Fibroblast of the aortic adventitia (primary cell): ENCODE measurements at regions not wholly inside any gene's neighbourhood (a gene's known extent, or its start where the extent isn't known, plus 50 kb on each side); places are given as distances from the start of the nearest gene placed in this dataset.
A peak's percentile ranks its signal among the peaks of the same experiment; 100 is the strongest.
"Not testable (repeated sequence)": the region's sequence is repeated elsewhere in the genome, so short reads cannot be mapped to it uniquely, and the experiment has no call there.

Source experiments
- DNase-seq: peaks from one replicate; pipeline ENCODE4 v3.0.0-alpha.2; 2010; ENCODE audit warnings: low read depth
- H3K4me3 ChIP-seq: 2 replicates; pipeline ENCODE4 v1.5.1; 2011; ENCODE audit warnings: low read depth, mild to moderate bottlenecking, control low read depth, low read length, moderate library complexity
- TF ChIP-seq, protein P1 (sequence below): IDR thresholded peaks from 2 replicates; pipeline ENCODE4 v1.5.1; 2011; ENCODE audit warnings: mild to moderate bottlenecking, low read length, control low read depth, inconsistent platforms; ENCODE audit not compliant: insufficient read depth

DNA sequence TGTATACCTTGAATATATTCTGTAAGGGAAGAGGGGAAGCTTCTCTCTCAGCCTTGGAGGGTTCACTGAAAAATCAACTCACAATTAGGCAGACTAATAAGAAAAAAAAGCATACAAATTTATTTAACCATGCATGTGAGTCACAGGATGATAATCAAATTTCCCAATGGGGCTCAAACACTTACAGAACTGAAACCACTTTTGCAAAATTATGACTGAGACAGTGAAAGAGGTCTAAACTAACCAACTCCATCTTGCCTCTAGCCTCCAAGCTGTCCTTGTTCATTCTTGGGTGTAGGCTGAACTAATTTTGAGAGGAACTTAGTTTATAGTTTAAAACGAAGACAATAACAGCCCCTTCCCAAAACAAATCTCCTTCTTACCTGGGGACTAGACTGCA is 618.3 kb upstream of the AUTS2 start:
- H3K4me3 ChIP-seq, result no peak overlapping the region
- peak; percentile 47 for DNase-seq
- TF ChIP-seq, protein P1, sequence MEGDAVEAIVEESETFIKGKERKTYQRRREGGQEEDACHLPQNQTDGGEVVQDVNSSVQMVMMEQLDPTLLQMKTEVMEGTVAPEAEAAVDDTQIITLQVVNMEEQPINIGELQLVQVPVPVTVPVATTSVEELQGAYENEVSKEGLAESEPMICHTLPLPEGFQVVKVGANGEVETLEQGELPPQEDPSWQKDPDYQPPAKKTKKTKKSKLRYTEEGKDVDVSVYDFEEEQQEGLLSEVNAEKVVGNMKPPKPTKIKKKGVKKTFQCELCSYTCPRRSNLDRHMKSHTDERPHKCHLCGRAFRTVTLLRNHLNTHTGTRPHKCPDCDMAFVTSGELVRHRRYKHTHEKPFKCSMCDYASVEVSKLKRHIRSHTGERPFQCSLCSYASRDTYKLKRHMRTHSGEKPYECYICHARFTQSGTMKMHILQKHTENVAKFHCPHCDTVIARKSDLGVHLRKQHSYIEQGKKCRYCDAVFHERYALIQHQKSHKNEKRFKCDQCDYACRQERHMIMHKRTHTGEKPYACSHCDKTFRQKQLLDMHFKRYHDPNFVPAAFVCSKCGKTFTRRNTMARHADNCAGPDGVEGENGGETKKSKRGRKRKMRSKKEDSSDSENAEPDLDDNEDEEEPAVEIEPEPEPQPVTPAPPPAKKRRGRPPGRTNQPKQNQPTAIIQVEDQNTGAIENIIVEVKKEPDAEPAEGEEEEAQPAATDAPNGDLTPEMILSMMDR, result no peak

GRCh38 chr7:68980432-68980831 is 617.8 kb upstream of the AUTS2 start:
- H3K4me3 ChIP-seq, result not testable (repeated sequence)
- peak; percentile 74 for DNase-seq

- DNase-seq, result no peak
- TF ChIP-seq, protein P1, result no peak
- H3K4me3 ChIP-seq, result no peak overlapping the region
Measured at GRCh38 chr7:68984306-68984705, 614.0 kb upstream of the AUTS2 start.

DNA sequence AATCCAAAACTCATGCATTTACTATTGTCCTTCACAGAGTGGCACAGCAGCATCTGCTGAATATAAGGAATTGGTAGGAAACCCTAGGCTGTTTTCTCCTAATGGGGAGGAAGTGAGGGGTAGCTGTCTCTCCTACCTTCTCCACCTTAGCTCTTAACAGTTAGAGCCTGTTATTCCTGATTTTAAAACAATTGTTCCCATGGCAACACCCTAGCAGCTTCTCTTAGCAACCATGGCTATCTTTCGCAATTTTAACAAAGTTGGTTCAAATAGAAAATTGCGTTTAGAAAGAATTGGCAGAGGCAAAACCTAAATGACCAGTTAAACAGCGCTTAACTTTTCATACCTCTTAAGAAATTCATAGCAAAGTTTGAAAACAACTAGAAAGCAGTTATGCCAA is 603.4 kb upstream of the AUTS2 start:
- DNase-seq, result peak; percentile 2
- TF ChIP-seq, protein P1, result no peak
- no peak overlapping the region for H3K4me3 ChIP-seq

GRCh38 chr7:68998136-68998535 is 600.1 kb upstream of the AUTS2 start:
- H3K4me3 ChIP-seq, result no peak overlapping the region
- no peak for DNase-seq
- TF ChIP-seq, protein P1, result no peak

DNA sequence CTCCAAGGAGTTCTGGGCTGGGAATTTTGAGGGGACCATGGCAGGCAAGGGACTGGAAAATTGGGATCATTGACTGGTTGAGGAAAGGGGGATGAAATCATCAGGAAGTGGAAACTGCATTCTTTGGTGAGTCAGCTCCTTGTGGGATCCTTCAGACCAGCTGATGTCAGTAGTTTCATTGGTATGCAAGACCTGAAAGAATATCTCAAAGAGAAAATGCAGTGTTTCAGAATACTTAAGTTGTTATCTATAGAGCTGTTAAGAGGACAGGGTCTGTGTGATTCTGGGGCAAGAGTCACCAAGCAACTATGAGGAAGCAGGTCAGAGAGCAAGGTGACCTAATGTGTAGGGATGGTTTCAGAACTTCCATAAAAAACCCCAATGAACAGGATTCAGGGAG is 595.9 kb upstream of the AUTS2 start:
- DNase-seq, result peak; percentile 68
- TF ChIP-seq, protein P1, result no peak
- no peak overlapping the region for H3K4me3 ChIP-seq

GRCh38 chr7:69012149-69012548 is 586.1 kb upstream of the AUTS2 start:
- no peak overlapping the region for H3K4me3 ChIP-seq
- TF ChIP-seq, protein P1, result no peak
- DNase-seq, result no peak
